Fibroblast of lung (primary cell): ENCODE measurements at regions not wholly inside any gene's neighbourhood (a gene's known extent, or its start where the extent isn't known, plus 50 kb on each side); places are given as distances from the start of the nearest gene placed in this dataset.

Source experiments
- DNase-seq, 2 donors: peaks; one replicate each; pipeline versions ENCODE4 v3.0.0 to v3.0.0-alpha.2; 2010; ENCODE audit warnings: low read depth in 2 of 2
- H2AFZ ChIP-seq: 2 replicates; pipeline ENCODE4 v1.5.1; 2012; ENCODE audit warnings: low read length, control low read depth, inconsistent platforms
- H3K27ac ChIP-seq: 2 replicates; pipeline ENCODE4 v1.5.1; 2011; ENCODE audit warnings: low read length, control low read depth; ENCODE audit not compliant: insufficient read depth
- H3K27me3 ChIP-seq: 2 replicates; pipeline ENCODE4 v1.5.1; 2011; ENCODE audit warnings: mild to moderate bottlenecking, low read length; ENCODE audit not compliant: control insufficient read depth, insufficient read depth
- H3K36me3 ChIP-seq: 2 replicates; pipeline ENCODE4 v1.5.1; 2011; ENCODE audit warnings: low read length; ENCODE audit not compliant: control insufficient read depth, insufficient read depth
- H3K4me1 ChIP-seq: 2 replicates; pipeline ENCODE4 v1.5.1; 2011; ENCODE audit warnings: low read length; ENCODE audit not compliant: control insufficient read depth, insufficient read depth; ENCODE audit errors: extremely low read depth
- H3K4me2 ChIP-seq: 2 replicates; pipeline ENCODE4 v1.5.1; 2011; ENCODE audit warnings: low read length, control low read depth; ENCODE audit not compliant: insufficient read depth; ENCODE audit errors: extremely low read depth
- H3K4me3 ChIP-seq, 4 experiments: fragments of 200-600 bp in 1 of 4; sonication (generic) in 1 of 4; replicated peaks in 1 of 4; 2 replicates each; pipeline ENCODE4 v1.5.1; 2011 to 2016; ENCODE audit warnings: low read length in 4 of 4, low read depth in 3 of 4, mild to moderate bottlenecking in 3 of 4, control low read depth in 2 of 4, inconsistent platforms in 1 of 4, mixed read lengths in 1 of 4; ENCODE audit not compliant: insufficient read depth in 1 of 4; ENCODE audit errors: control extremely low read depth in 1 of 4
- H3K79me2 ChIP-seq: 2 replicates; pipeline ENCODE4 v1.5.1; 2012; ENCODE audit warnings: mild to moderate bottlenecking, low read length, inconsistent platforms; ENCODE audit not compliant: control insufficient read depth, insufficient read depth
- H3K9ac ChIP-seq: 2 replicates; pipeline ENCODE4 v1.5.1; 2011; ENCODE audit warnings: mild to moderate bottlenecking, low read length, control low read depth; ENCODE audit not compliant: insufficient read depth
- H3K9me3 ChIP-seq: 2 replicates; pipeline ENCODE4 v1.5.1; 2012; ENCODE audit warnings: low read depth, low read length; ENCODE audit not compliant: control insufficient read depth, insufficient read depth
- H4K20me1 ChIP-seq: 2 replicates; pipeline ENCODE4 v1.5.1; 2011; ENCODE audit warnings: low read length; ENCODE audit not compliant: control insufficient read depth, insufficient read depth; ENCODE audit errors: extremely low read depth
- CTCF ChIP-seq, 2 donors: IDR thresholded peaks in 1 of 2; conservative IDR thresholded peaks in 1 of 2; 1 replicate in 1 of 2; 2 replicates in 1 of 2; pipeline ENCODE4 v1.5.1; 2011 to 2012; ENCODE audit warnings: low read length in 2 of 2, control low read depth in 1 of 2, inconsistent platforms in 1 of 2, low read depth in 1 of 2, mild to moderate bottlenecking in 1 of 2
- EZH2 ChIP-seq: IDR thresholded peaks from 2 replicates; pipeline ENCODE4 v1.5.1; 2012; ENCODE audit warnings: low read length, control low read depth, mild to moderate bottlenecking; ENCODE audit errors: missing control alignments

- Histone ChIP-seq H3K9ac (no peak overlapping the region), H3K4me3 (no peak overlapping the region), H3K9me3 (no peaks in the 10 kb centered on the region), H3K4me2 (no peak overlapping the region), H3K27ac (no peak overlapping the region), H4K20me1 (no peaks in the 10 kb centered on the region), H3K27me3 (no peaks in the 10 kb centered on the region), H3K36me3 (no peaks in the 10 kb centered on the region), H3K4me1 (no peaks in the 10 kb centered on the region), H2AFZ (no peak overlapping the region), H3K79me2 (no peaks in the 10 kb centered on the region)
- TF ChIP-seq EZH2 = no peak
- no peak for TF ChIP-seq CTCF (conservative IDR thresholded peaks at IDR 0.05 in 1 of 2, IDR thresholded peaks at IDR 0.05 in 1 of 2; ENCODE audit: low read depth in 1 of 2, low read length in 2 of 2)
- DNase-seq = no peak
Observed at GRCh38 chr1:4021974-4022268, 121.8 kb upstream of the C1orf174 start.

GRCh38 chr1:4022715-4023114 is 122.6 kb upstream of the C1orf174 start:
- Histone ChIP-seq H3K9me3 (no peaks in the 10 kb centered on the region), H3K27me3 (no peaks in the 10 kb centered on the region), H3K4me2 (no peak overlapping the region), H2AFZ (no peak overlapping the region), H3K4me1 (no peaks in the 10 kb centered on the region), H3K79me2 (no peaks in the 10 kb centered on the region), H3K9ac (no peak overlapping the region), H3K36me3 (no peaks in the 10 kb centered on the region), H4K20me1 (no peaks in the 10 kb centered on the region), H3K27ac (no peak overlapping the region), H3K4me3 (no peak overlapping the region)
- DNase-seq = no peak
- no peak for TF ChIP-seq CTCF (conservative IDR thresholded peaks at IDR 0.05 in 1 of 2, IDR thresholded peaks at IDR 0.05 in 1 of 2; ENCODE audit: low read depth in 1 of 2, low read length in 2 of 2)
- TF ChIP-seq EZH2 = no peak

- no peak overlapping the region for H3K4me2 ChIP-seq
- DNase-seq = no peak
- H3K79me2 ChIP-seq = no peaks in the 10 kb centered on the region
- TF ChIP-seq EZH2 = no peak
- TF ChIP-seq CTCF (conservative IDR thresholded peaks at IDR 0.05 in 1 of 2, IDR thresholded peaks at IDR 0.05 in 1 of 2; ENCODE audit: low read depth in 1 of 2, low read length in 2 of 2) = no peak
- no peak overlapping the region for H2AFZ ChIP-seq
- no peak overlapping the region for H3K4me3 ChIP-seq
- no peaks in the 10 kb centered on the region for H3K27me3 ChIP-seq
- no peak overlapping the region for H3K9ac ChIP-seq
- H3K4me1 ChIP-seq = no peaks in the 10 kb centered on the region
- H3K27ac ChIP-seq = no peak overlapping the region
- H3K36me3 ChIP-seq = no peaks in the 10 kb centered on the region
- H4K20me1 ChIP-seq = no peaks in the 10 kb centered on the region
- no peaks in the 10 kb centered on the region for H3K9me3 ChIP-seq
Observed at GRCh38 chr1:4023678-4024077, 123.6 kb upstream of the C1orf174 start.
